ENCODE measurements at regions not wholly inside any gene's neighbourhood (a gene's known extent, or its start where the extent isn't known, plus 50 kb on each side); places are given as distances from the start of the nearest gene placed in this dataset.

DNA sequence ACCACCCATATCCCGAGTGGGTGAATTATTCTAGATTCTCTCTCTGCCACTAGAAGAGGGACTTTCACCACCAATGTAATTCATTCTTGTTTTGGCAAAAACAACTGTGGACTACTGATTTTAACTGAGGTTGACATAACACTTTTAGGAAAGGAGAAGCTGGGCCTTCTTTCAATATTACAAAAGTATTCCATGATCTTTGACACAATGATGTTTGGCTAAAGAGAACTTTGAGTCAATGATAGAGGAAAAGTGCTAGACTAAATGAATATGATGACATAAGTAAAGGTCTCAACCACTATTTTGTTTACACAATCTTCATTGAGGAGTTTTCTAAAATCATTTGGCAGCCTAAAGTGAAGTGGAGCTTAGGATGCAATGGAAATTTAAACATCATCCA, 336.9 kb upstream of the PDE4D start:
- Histone ChIP-seq H4K20me1 (ENCODE audit: control insufficient read depth, insufficient read depth) (no peaks in the 10 kb centered on the region; the same call in 1 of the 2 replicates), H3K4me3 (no peak overlapping the region), H2AFZ (ENCODE audit: control insufficient read depth, low read depth, low read length) (no peak overlapping the region), H3K27me3 (replicated peaks in 1 of 2; ENCODE audit: control insufficient read depth in 2 of 2, insufficient read depth in 2 of 2, low read length in 1 of 2) (no peaks in the 10 kb centered on the region), H3K4me2 (ENCODE audit: control insufficient read depth, insufficient read depth) (no peak overlapping the region), H3K27ac (ENCODE audit: control insufficient read depth, insufficient read depth) (no peak overlapping the region), H3K9ac (ENCODE audit: control insufficient read depth, insufficient read depth, low read length) (no peak overlapping the region), H3K36me3 (ENCODE audit: control insufficient read depth in 2 of 2, insufficient read depth in 2 of 2, low read length in 1 of 2) (no peaks in the 10 kb centered on the region), H3K9me3 (replicated peaks; ENCODE audit: control insufficient read depth, insufficient read depth, low read length) (no peaks in the 10 kb centered on the region), H3K79me2 (ENCODE audit: control insufficient read depth, insufficient read depth, low read length) (no peaks in the 10 kb centered on the region), H3K4me1 (ENCODE audit: control insufficient read depth, insufficient read depth, low read length) (no peaks in the 10 kb centered on the region)
- in situ Hi-C loops (cut with MboI) (no loop called here), intact Hi-C loops (cut with micrococcal nuclease; ENCODE audit: unreplicated experiment) (no loop called here)
- no peak for TF ChIP-seq YBX1 (IDR thresholded peaks at IDR 0.05)
- TF ChIP-seq SP1 (IDR thresholded peaks at IDR 0.05; ENCODE audit: low read depth, low read length), result no peak
- TF ChIP-seq POLR2AphosphoS5 (IDR thresholded peaks at IDR 0.05; ENCODE audit: low read length), result no peak
- no peak for TF ChIP-seq CREM (IDR thresholded peaks at IDR 0.05; ENCODE audit: low read depth)
- TF ChIP-seq, protein P1, sequence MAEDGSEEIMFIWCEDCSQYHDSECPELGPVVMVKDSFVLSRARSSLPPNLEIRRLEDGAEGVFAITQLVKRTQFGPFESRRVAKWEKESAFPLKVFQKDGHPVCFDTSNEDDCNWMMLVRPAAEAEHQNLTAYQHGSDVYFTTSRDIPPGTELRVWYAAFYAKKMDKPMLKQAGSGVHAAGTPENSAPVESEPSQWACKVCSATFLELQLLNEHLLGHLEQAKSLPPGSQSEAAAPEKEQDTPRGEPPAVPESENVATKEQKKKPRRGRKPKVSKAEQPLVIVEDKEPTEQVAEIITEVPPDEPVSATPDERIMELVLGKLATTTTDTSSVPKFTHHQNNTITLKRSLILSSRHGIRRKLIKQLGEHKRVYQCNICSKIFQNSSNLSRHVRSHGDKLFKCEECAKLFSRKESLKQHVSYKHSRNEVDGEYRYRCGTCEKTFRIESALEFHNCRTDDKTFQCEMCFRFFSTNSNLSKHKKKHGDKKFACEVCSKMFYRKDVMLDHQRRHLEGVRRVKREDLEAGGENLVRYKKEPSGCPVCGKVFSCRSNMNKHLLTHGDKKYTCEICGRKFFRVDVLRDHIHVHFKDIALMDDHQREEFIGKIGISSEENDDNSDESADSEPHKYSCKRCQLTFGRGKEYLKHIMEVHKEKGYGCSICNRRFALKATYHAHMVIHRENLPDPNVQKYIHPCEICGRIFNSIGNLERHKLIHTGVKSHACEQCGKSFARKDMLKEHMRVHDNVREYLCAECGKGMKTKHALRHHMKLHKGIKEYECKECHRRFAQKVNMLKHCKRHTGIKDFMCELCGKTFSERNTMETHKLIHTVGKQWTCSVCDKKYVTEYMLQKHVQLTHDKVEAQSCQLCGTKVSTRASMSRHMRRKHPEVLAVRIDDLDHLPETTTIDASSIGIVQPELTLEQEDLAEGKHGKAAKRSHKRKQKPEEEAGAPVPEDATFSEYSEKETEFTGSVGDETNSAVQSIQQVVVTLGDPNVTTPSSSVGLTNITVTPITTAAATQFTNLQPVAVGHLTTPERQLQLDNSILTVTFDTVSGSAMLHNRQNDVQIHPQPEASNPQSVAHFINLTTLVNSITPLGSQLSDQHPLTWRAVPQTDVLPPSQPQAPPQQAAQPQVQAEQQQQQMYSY (CRISPR knock-in tag; IDR thresholded peaks at IDR 0.05), result no peak
- no peak for TF ChIP-seq ESRRA (IDR thresholded peaks at IDR 0.05; ENCODE audit: low read length)
- no peak for TF ChIP-seq BRCA1 (IDR thresholded peaks at IDR 0.05; ENCODE audit: low read depth, low read length)
- no peak for TF ChIP-seq CTCF (IDR thresholded peaks at IDR 0.05 in 2 of 3, conservative IDR thresholded peaks at IDR 0.05 in 1 of 3; ENCODE audit: control insufficient read depth in 2 of 3, extremely low read depth in 1 of 3, insufficient read depth in 1 of 3, low read depth in 3 of 3, low read length in 3 of 3)
- no peak for TF ChIP-seq HDAC2 (IDR thresholded peaks at IDR 0.05)
- no peak for TF ChIP-seq WRNIP1 (IDR thresholded peaks at IDR 0.05; ENCODE audit: borderline replicate concordance, low read depth, low read length)
- TF ChIP-seq RAD51 (IDR thresholded peaks at IDR 0.05), result no peak
- no peak for TF ChIP-seq PKNOX1 (IDR thresholded peaks at IDR 0.05)
- no peak for TF ChIP-seq DPF2 (IDR thresholded peaks at IDR 0.05)
- TF ChIP-seq FOXM1 (IDR thresholded peaks at IDR 0.05; ENCODE audit: low read depth, low read length), result no peak
- no peak for TF ChIP-seq ZNF622 (IDR thresholded peaks at IDR 0.05)
- no peak for TF ChIP-seq SIN3A (IDR thresholded peaks at IDR 0.05; ENCODE audit: low read depth, low read length)
- TF ChIP-seq NR2C2 (IDR thresholded peaks at IDR 0.05; ENCODE audit: borderline replicate concordance, control insufficient read depth, insufficient read length, low read depth), result no peak
- TF ChIP-seq FOS (IDR thresholded peaks at IDR 0.05; ENCODE audit: borderline replicate concordance, extremely low read depth, insufficient read length), result no peak
- ATAC-seq (no peak), DNase-seq (ENCODE audit: low read depth, low spot score) (no peak), FAIRE-seq (no peak)
- ChIA-PET RAD21 (ENCODE audit: unreplicated experiment) (no interaction called here), CTCF (no interaction called here), POLR2A (no interaction called here), SMC1A (ENCODE audit: uncharacterized antibody, unreplicated experiment) (no interaction called here)
- 0% methylated on average over 1 of the region's 1 CpG for WGBS (ENCODE audit: insufficient coverage, insufficient replicate concordance, low lambda C conversion rate, missing lambda C conversion rate)
- no TSS peak for BruUV-seq (replicated peaks)
